Left ventricle myocardium inferior (tissue), 1 donor: ENCODE measurements at regions not wholly inside any gene's neighbourhood (a gene's known extent, or its start where the extent isn't known, plus 50 kb on each side); places are given as distances from the start of the nearest gene placed in this dataset.
A peak's percentile ranks its signal among the peaks of the same experiment; 100 is the strongest.

Experiments
- DNase-seq: peaks from one replicate; pipeline ENCODE4 v3.0.0-alpha.2; 2020
- H3K27ac ChIP-seq: fragments of 200-600 bp; replicated peaks from 2 replicates; pipeline ENCODE4 v1.8.0; 2021
- H3K27me3 ChIP-seq: fragments of 200-600 bp; 2 replicates; pipeline ENCODE4 v1.8.0; 2021; ENCODE audit warnings: low read depth
- H3K36me3 ChIP-seq: fragments of 200-600 bp; 2 replicates; pipeline ENCODE4 v1.8.0; 2021
- H3K4me1 ChIP-seq: fragments of 200-600 bp; 2 replicates; pipeline ENCODE4 v1.8.0; 2021
- H3K4me3 ChIP-seq: fragments of 200-600 bp; 2 replicates; pipeline ENCODE4 v1.8.0; 2021; ENCODE audit warnings: mild to moderate bottlenecking, moderate library complexity
- H3K9me3 ChIP-seq: fragments of 200-600 bp; replicated peaks from 2 replicates; pipeline ENCODE4 v1.8.0; 2021
- CTCF ChIP-seq: fragments of 200-600 bp; IDR thresholded peaks from 2 replicates; pipeline ENCODE4 v1.8.0; 2021; ENCODE audit warnings: antibody characterized with exemption, mild to moderate bottlenecking, borderline replicate concordance
- intact Hi-C: fragments of 100-400 bp; cut with micrococcal nuclease; formaldehyde crosslinking; loops from one replicate; pipeline ENCODE4 v1.11.0; 2022
- donor health status: DM: no; HTN: yes; CAD: no; lungs with severe emphysema.

DNA sequence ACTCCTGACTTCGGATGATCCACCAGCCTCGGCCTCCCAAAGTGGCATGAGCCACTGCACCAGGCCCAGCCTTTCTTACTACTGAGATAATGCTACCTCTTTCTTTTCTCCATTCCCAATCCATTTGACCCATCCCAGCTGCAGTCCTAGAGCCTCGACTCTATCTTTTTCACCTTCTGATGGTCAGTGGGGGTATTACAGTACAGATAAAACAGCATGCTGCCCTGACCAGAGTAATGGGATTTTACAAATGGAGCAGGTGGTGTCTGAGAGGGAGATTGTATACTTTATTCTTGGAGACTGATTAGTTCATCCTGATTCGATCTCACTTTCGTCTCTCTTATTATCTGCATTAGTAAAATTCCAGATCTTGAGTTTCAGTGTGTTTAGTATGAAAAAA is 238.6 kb upstream of the TNP1 start:
- no peaks in the 10 kb centered on the region for H3K27me3 ChIP-seq
- no peak for TF ChIP-seq CTCF
- H3K27ac ChIP-seq, result no peak overlapping the region
- peaks cover 7% of the 10 kb centered on the region for H3K4me1 ChIP-seq
- no peak for DNase-seq
- intact Hi-C loops, result no loop called here
- H3K36me3 ChIP-seq, result no peaks in the 10 kb centered on the region
- H3K9me3 ChIP-seq, result no peaks in the 10 kb centered on the region
- no peak overlapping the region for H3K4me3 ChIP-seq

GRCh38 chr2:217097346-217097745 is 237.5 kb upstream of the TNP1 start:
- TF ChIP-seq CTCF, result no peak
- Histone ChIP-seq H3K27me3 (no peaks in the 10 kb centered on the region), H3K4me3 (no peak overlapping the region), H3K4me1 (peaks cover 7% of the 10 kb centered on the region), H3K27ac (no peak overlapping the region), H3K36me3 (no peaks in the 10 kb centered on the region), H3K9me3 (no peaks in the 10 kb centered on the region)
- intact Hi-C loops, result no loop called here
- no peak for DNase-seq

- DNase-seq, result no peak
- intact Hi-C loops, result no loop called here
- Histone ChIP-seq H3K27me3 (no peaks in the 10 kb centered on the region), H3K36me3 (no peaks in the 10 kb centered on the region), H3K9me3 (no peaks in the 10 kb centered on the region), H3K4me3 (no peak overlapping the region), H3K4me1 (peaks cover 7% of the 10 kb centered on the region), H3K27ac (no peak overlapping the region)
- TF ChIP-seq CTCF, result no peak
Measured at GRCh38 chr2:217096474-217097225, 236.8 kb upstream of the TNP1 start.

- no peak for DNase-seq
- no peaks in the 10 kb centered on the region for H3K36me3 ChIP-seq
- TF ChIP-seq CTCF, result no peak
Measured at GRCh38 chr2:217095511-217096205, 235.8 kb upstream of the TNP1 start.

DNA sequence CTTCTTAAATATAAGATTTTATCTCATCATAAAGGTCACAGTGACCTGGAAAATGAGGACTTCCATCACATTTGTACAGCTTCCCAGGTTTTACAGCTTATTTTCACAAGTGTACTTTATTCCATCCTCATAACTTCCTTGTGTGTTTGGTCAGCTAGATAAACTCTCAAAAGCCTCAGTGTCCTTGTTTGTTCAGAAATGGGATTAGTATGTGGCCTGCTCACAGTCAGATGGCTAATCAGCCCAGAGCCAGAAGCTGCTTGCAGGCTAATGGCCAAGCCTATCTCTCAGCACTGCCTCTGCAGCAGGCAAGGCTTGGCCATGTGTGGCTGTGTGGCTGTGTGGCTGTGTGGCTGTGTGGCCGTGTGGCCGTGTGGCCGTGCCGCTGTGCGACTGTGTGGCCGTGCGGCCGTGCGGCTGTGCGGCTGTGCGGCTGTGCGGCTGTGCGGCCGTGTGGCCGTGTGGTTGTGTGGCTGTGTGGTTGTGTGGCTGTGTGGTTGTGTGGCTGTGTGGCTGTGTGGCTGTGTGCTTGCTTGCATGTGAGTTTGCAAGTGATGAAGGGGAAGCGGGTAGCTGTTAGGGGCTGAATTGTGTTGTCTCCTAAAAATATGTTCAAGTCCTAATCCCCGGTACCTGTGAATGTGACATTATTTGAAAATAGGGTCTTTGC is 233.0 kb upstream of the TNP1 start:
- no peak for TF ChIP-seq CTCF
- Histone ChIP-seq H3K27me3 (no peaks in the 10 kb centered on the region), H3K4me3 (no peak overlapping the region), H3K4me1 (peaks cover 6% of the 10 kb centered on the region), H3K9me3 (no peaks in the 10 kb centered on the region), H3K36me3 (no peaks in the 10 kb centered on the region), H3K27ac (peak overlapping the region; percentile 22)
- DNase-seq, result no peak
- intact Hi-C loops, result no loop called here

More at GRCh38 chr2:217095511-217096205, 235.8 kb upstream of the TNP1 start:
- Histone ChIP-seq H3K27ac (no peak overlapping the region), H3K4me1 (peaks cover 8% of the 10 kb centered on the region), H3K4me3 (no peak overlapping the region), H3K27me3 (no peaks in the 10 kb centered on the region), H3K9me3 (no peaks in the 10 kb centered on the region)
- intact Hi-C loops, result no loop called here
